Muscle layer of colon (tissue), 2 donors: ENCODE measurements at regions not wholly inside any gene's neighbourhood (a gene's known extent, or its start where the extent isn't known, plus 50 kb on each side); places are given as distances from the start of the nearest gene placed in this dataset.
"Not testable (repeated sequence)": the region's sequence is repeated elsewhere in the genome, so short reads cannot be mapped to it uniquely, and the experiment has no call there.

Source experiments
- H3K27ac ChIP-seq: one replicate; pipeline ENCODE4 v1.7.0; 2013; ENCODE audit warnings: low read depth, mild to moderate bottlenecking, low read length, moderate library complexity
- H3K27me3 ChIP-seq, 2 donors: one replicate each; pipeline ENCODE4 v1.7.0; 2013; ENCODE audit warnings: low read length in 2 of 2, mild to moderate bottlenecking in 2 of 2; ENCODE audit not compliant: insufficient read depth in 2 of 2, control insufficient read depth in 1 of 2
- H3K36me3 ChIP-seq: one replicate; pipeline ENCODE4 v1.7.0; 2013; ENCODE audit warnings: mild to moderate bottlenecking, low read length; ENCODE audit not compliant: insufficient read depth
- H3K4me1 ChIP-seq: one replicate; pipeline ENCODE4 v1.7.0; 2013; ENCODE audit warnings: mild to moderate bottlenecking, low read length; ENCODE audit not compliant: insufficient read depth
- H3K4me3 ChIP-seq, 2 donors: one replicate each; pipeline ENCODE4 v1.7.0; 2013; ENCODE audit warnings: low read length in 2 of 2, low read depth in 1 of 2, mild to moderate bottlenecking in 1 of 2, moderate library complexity in 1 of 2
- H3K9ac ChIP-seq: one replicate; pipeline ENCODE4 v1.7.0; 2013; ENCODE audit warnings: low read length
- H3K9me3 ChIP-seq: one replicate; pipeline ENCODE4 v1.7.0; 2013; ENCODE audit warnings: mild to moderate bottlenecking, low read length
- donor health status: abdominal sarcoma.
- donor health status: Adenocarcinoma of cecum.

DNA sequence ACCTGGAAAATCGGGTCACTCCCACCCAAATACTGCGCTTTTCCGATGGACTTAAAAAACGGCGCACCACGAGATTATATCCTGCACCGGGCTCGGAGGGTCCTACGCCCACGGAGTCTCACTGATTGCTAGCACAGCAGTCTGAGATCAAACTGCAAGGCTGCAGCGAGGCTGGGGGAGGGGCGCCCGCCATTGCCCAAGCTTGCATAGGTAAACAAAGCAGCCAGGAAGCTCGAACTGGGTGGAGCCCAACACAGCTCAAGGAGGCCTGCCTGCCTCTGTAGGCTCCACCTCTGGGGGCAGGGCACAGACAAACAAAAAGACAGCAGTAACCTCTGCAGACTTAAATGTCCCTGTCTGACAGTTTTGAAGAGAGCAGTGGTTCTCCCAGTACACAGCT is 226.5 kb upstream of the RGMB start:
- not testable (repeated sequence) for H3K4me3 ChIP-seq, H3K4me1 ChIP-seq, H3K27me3 ChIP-seq, H3K9me3 ChIP-seq, H3K9ac ChIP-seq, H3K36me3 ChIP-seq, H3K27ac ChIP-seq

DNA sequence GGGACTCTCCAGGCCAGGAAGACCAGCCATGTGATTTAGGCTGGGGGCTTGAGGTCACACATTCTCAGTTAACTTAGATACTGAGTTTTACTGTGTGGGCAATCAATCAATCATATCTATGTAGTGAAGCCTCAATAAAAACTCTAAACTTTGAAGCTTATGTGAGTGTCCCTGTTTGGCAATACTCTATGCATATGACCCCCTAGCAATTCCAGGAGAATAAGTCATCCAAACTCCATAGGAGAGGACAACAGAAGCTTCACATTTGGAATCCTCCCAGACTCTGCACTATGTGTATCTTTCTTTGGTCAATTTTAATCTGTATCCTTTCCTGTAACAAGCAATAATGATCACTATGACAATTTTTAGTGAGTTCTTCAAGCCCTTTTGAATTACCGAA is 216.8 kb upstream of the RGMB start:
- Histone ChIP-seq H3K4me3 (no peak overlapping the region), H3K36me3 (no peaks in the 10 kb centered on the region), H3K9ac (no peak overlapping the region), H3K9me3 (no peaks in the 10 kb centered on the region), H3K27me3 (no peaks in the 10 kb centered on the region), H3K4me1 (no peaks in the 10 kb centered on the region), H3K27ac (no peak overlapping the region)

DNA sequence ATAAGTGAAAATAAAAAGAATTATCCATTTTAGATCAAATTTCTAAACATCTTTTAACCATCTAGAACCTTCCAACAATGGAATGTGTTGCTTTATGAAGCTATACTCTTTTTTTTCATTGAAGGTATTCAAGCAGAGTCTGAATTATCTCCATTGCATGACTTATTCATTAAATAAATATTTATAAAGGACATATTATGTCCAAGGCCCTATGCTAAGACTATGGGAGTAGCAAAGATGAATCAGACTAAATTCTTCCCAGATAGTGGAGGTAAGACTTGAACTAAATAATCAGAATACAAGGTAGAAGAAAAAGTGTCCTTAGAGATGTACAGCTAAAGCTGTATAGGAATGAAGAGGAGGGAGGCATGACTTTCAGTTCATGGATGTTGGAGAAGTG is 215.5 kb upstream of the RGMB start:
- Histone ChIP-seq H3K27ac (no peak overlapping the region), H3K9me3 (no peaks in the 10 kb centered on the region), H3K4me1 (no peaks in the 10 kb centered on the region), H3K27me3 (no peaks in the 10 kb centered on the region), H3K4me3 (no peak overlapping the region), H3K36me3 (no peaks in the 10 kb centered on the region), H3K9ac (no peak overlapping the region)

DNA sequence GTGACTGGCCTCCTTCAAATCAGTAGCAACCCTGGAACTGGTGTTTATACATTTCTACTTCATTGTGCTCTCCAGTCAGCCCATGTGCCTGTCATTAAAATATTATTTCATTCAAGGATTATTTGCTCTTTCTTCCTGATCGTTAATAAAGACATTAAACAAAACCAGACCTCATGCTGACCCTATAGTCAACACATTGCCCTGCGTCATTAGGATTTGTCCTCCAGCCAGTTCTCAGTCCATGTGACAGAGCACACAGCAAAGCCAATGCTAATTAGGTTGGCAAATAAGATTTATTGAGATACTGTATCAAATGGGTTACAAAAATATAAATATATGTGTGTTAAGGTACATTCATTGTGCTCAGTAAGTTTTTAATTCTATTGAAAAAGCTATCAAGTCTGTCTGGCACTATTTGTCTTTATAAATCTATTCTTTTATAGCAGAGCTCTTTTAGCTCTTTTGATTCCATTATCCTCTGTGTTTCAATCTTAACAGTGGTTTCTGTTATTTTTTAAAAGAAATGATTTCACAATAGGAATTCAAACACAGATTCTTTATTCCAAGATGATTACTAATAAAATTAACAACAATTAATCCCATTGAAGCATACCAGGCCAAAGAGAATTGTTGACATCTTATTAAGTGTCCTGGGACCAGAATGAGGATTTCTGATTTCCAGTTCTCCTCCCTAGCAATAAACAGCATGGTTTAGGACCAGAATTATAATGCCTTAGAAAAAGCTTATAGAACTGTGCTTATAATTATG is 209.4 kb upstream of the RGMB start:
- no peak overlapping the region for H3K4me3 ChIP-seq
- H3K9me3 ChIP-seq = no peaks in the 10 kb centered on the region
- no peaks in the 10 kb centered on the region for H3K27me3 ChIP-seq
- no peaks in the 10 kb centered on the region for H3K4me1 ChIP-seq
- no peak overlapping the region for H3K27ac ChIP-seq
- H3K36me3 ChIP-seq = no peaks in the 10 kb centered on the region
- no peak overlapping the region for H3K9ac ChIP-seq

DNA sequence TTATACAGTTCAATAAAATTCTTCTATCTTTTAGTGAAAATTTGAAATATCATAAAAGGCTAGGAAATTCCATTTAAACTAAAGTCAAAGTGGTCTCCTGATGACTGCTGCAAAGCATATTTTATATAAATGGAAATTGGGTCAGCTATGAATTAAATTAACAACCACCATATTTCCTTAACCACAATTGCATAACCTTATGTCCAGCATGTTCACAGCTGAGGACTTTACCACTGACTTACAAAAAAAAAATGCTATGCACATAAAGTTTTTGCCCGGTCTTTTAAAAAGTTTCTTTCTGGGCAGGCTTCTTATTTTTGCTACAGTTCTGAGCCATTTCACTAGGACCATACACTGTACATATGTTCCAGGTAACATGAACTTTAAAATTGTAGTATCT is 208.6 kb upstream of the RGMB start:
- Histone ChIP-seq H3K9me3 (no peaks in the 10 kb centered on the region), H3K27me3 (no peaks in the 10 kb centered on the region), H3K27ac (no peak overlapping the region), H3K4me1 (no peaks in the 10 kb centered on the region), H3K9ac (no peak overlapping the region), H3K4me3 (no peak overlapping the region), H3K36me3 (no peaks in the 10 kb centered on the region)

DNA sequence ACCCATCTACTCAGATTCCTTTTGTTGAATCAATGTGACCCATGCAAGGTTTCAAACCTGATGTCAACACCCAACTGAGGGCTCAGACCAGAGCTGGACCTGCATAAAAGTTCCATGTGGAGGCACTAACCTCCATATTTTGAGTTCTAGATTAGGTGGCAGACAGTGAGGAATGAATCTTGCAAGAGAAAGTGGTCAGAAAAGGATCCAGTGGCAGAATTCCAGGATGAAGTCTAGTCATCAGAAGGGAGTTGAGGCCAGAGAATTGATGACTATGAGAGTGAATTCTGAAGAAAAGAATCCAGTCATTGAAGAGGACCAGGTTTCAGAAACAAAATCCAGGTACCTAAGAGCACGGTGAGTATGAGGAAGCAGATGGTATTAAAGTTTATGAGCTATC is 205.1 kb upstream of the RGMB start:
- Histone ChIP-seq H3K4me3 (no peak overlapping the region), H3K27ac (no peak overlapping the region), H3K27me3 (no peaks in the 10 kb centered on the region), H3K9ac (no peak overlapping the region), H3K4me1 (no peaks in the 10 kb centered on the region), H3K36me3 (no peaks in the 10 kb centered on the region), H3K9me3 (no peaks in the 10 kb centered on the region)

DNA sequence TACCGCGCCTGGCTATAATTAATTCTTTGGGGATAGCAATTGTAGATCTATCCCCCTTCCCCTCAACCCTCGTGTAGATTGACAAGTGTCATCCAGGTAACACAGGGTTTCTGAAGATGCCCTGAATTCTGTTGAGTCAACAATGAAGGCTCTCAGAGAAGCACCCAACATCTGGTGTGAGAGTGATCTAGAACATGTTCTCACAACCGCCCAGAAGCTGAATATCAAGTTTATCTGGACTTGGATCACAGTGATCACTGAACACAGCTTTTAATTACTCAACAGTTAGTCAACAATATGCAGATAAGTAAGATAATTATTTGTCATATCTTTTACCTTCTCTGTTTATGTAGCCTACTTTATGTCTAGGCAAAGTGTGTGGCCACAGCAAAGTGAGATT is 204.2 kb upstream of the RGMB start:
- H3K27me3 ChIP-seq = no peaks in the 10 kb centered on the region
- H3K9ac ChIP-seq = no peak overlapping the region
- H3K27ac ChIP-seq = no peak overlapping the region
- no peak overlapping the region for H3K4me3 ChIP-seq
- H3K36me3 ChIP-seq = no peaks in the 10 kb centered on the region
- no peaks in the 10 kb centered on the region for H3K9me3 ChIP-seq
- no peaks in the 10 kb centered on the region for H3K4me1 ChIP-seq

DNA sequence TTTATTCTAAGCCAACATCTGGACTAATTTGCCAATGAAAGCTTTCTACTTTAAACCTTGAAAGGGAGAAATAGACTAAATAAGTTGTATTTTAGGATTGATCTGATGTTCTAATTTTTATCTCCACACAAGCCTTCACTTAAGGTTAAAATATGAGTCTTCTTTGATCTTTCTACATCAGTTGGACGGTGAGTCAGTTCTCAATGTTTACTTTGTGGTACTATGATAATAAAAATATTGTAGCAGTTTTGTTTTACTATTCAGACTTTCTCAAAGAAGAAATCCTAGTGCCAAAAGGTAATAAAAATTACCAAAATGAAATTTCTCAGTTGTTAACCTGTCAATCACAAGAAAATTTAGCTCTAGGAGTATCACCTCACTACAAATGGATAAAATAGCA is 203.5 kb upstream of the RGMB start:
- Histone ChIP-seq H3K9ac (no peak overlapping the region), H3K27ac (no peak overlapping the region), H3K27me3 (no peaks in the 10 kb centered on the region), H3K4me3 (no peak overlapping the region), H3K4me1 (no peaks in the 10 kb centered on the region), H3K36me3 (no peaks in the 10 kb centered on the region), H3K9me3 (no peaks in the 10 kb centered on the region)

DNA sequence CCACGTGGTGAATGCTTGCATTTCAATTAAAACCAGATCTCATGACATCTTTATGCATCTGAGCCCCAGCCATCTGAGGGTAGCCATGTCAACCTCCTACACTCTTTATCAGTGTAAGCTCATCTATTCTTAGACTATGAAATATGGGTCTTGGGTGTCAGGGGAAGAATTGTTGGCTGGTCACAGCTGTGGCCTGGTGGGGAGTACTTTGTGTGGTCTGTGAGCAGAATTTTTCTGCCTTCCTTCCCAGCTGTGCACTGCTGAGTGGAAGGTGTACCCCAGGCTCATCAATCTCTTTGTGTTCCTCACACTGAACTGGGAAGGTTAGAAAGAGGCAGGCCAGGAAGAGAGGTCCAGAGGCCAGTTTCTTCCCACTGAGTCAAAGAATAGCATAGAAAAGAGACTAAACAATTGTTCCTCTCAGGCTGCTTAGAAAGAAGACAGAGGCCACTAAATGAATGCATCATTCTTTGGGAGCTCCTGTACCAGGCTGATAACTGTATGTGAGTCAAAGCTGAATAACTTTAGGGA is 202.7 kb upstream of the RGMB start:
- Histone ChIP-seq H3K36me3 (no peaks in the 10 kb centered on the region), H3K4me3 (no peak overlapping the region), H3K27me3 (no peaks in the 10 kb centered on the region), H3K27ac (no peak overlapping the region), H3K9me3 (no peaks in the 10 kb centered on the region), H3K9ac (no peak overlapping the region), H3K4me1 (no peaks in the 10 kb centered on the region)

DNA sequence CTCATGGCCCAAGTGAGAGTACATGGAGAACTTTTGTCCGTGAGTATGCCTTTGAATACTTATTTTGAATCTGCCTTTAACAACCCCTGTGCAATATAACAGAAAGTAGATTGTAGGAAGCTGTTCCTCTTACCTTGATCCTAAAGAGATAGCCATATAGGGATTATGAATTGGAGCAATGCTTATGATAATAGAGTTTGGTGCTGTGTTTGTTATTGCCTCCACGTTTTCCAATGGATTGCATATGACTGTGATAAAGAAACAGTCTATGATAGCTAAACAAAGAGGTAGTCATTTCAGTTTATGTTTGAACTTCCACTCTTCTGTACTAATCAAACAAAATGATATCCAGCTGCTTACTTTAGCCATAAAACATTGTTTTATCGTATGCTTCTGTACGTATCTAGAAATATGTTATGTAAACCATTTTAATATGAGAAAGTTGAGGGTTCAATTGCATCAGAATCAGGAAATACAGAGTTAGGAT is 199.6 kb upstream of the RGMB start:
- no peaks in the 10 kb centered on the region for H3K4me1 ChIP-seq
- no peak overlapping the region for H3K9ac ChIP-seq
- no peak overlapping the region for H3K27ac ChIP-seq
- H3K4me3 ChIP-seq = no peak overlapping the region
- H3K9me3 ChIP-seq = no peaks in the 10 kb centered on the region
- no peaks in the 10 kb centered on the region for H3K36me3 ChIP-seq
- no peaks in the 10 kb centered on the region for H3K27me3 ChIP-seq

DNA sequence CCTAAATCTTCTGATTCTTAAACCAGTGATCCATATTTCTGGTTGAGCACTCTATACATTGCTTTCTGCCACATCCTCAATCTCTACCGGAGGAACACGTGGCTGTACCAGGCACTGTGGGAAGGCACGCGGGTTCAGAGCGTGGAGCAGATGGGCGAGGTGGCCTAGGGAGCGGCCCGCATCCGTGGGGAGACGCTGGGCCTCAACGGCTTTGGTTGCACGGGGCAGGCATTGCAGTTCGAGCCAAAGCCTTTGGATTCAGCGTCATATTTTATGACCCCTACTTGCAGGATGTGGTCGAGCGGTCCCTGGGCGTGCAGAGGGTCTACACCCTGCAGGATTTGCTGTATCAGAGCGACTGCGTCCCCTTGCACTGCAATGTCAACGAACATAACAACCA is 197.2 kb upstream of the RGMB start:
- H3K9me3 ChIP-seq = no peaks in the 10 kb centered on the region
- no peak overlapping the region for H3K9ac ChIP-seq
- no peak overlapping the region for H3K27ac ChIP-seq
- H3K4me3 ChIP-seq = no peak overlapping the region
- no peaks in the 10 kb centered on the region for H3K27me3 ChIP-seq
- H3K36me3 ChIP-seq = no peaks in the 10 kb centered on the region
- H3K4me1 ChIP-seq = peaks cover 3% of the 10 kb centered on the region

DNA sequence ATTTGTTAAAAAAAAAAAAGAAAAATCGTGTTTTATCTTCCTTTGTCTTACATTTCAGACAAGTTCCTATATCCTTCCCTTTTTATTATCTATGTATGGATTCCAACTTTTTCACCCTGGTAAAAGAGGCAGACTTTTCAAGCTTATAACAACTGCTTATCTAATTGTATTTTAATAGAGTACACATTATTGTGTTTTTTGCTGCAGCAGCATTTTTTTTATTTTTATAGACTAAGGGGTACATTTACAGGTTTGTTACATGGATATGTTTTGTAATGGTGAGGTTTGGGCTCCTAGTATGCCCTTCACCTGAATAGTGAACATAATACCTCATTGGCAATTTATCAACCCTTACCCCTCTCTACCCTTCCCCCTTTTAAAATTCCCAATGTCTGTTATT is 195.0 kb upstream of the RGMB start:
- H3K27me3 ChIP-seq = no peaks in the 10 kb centered on the region
- H3K27ac ChIP-seq = no peak overlapping the region
- H3K4me1 ChIP-seq = peaks cover 5% of the 10 kb centered on the region
- H3K9ac ChIP-seq = no peak overlapping the region
- no peak overlapping the region for H3K4me3 ChIP-seq
- no peaks in the 10 kb centered on the region for H3K36me3 ChIP-seq
- H3K9me3 ChIP-seq = no peaks in the 10 kb centered on the region
